H7 (cell line): ENCODE measurements at regions not wholly inside any gene's neighbourhood (a gene's known extent, or its start where the extent isn't known, plus 50 kb on each side); places are given as distances from the start of the nearest gene placed in this dataset.
"Not testable (repeated sequence)": the region's sequence is repeated elsewhere in the genome, so short reads cannot be mapped to it uniquely, and the experiment has no call there.

Source experiments
- DNase-seq: peaks from one replicate; pipeline ENCODE4 v3.0.0; 2012
- H3K27me3 ChIP-seq: 2 replicates; pipeline ENCODE4 v1.6.0; 2011; ENCODE audit warnings: mild to moderate bottlenecking, low read length; ENCODE audit not compliant: control insufficient read depth, insufficient read depth
- H3K36me3 ChIP-seq: replicated peaks from 2 replicates; pipeline ENCODE4 v1.5.1; 2011; ENCODE audit warnings: low read length; ENCODE audit not compliant: control insufficient read depth, insufficient read depth
- H3K4me3 ChIP-seq: 2 replicates; pipeline ENCODE4 v1.5.1; 2011; ENCODE audit warnings: low read depth, mild to moderate bottlenecking, control low read depth, low read length, moderate library complexity; ENCODE audit not compliant: insufficient read depth

- no peaks in the 10 kb centered on the region for H3K27me3 ChIP-seq
- DNase-seq, result no peak
- no peak overlapping the region for H3K4me3 ChIP-seq
- H3K36me3 ChIP-seq, result no peaks in the 10 kb centered on the region
These were observed 95.6 kb downstream of the RRAGB start for GRCh38 chrX:55813150-55813549.

GRCh38 chrX:55815546-55815945 lies 98.0 kb downstream of the RRAGB start:
- no peak overlapping the region for H3K4me3 ChIP-seq
- H3K36me3 ChIP-seq, result no peaks in the 10 kb centered on the region
- H3K27me3 ChIP-seq, result no peaks in the 10 kb centered on the region
- no peak for DNase-seq

GRCh38 chrX:55816023-55816422 lies 98.5 kb downstream of the RRAGB start:
- H3K36me3 ChIP-seq, result no peaks in the 10 kb centered on the region
- no peak overlapping the region for H3K4me3 ChIP-seq
- no peak for DNase-seq
- no peaks in the 10 kb centered on the region for H3K27me3 ChIP-seq

- H3K36me3 ChIP-seq, result no peaks in the 10 kb centered on the region
- H3K27me3 ChIP-seq, result no peaks in the 10 kb centered on the region
- no peak for DNase-seq
- H3K4me3 ChIP-seq, result no peak overlapping the region
These were observed 101.3 kb downstream of the RRAGB start for GRCh38 chrX:55818673-55819375.

GRCh38 chrX:55839485-55839884 lies 121.9 kb downstream of the RRAGB start:
- H3K4me3 ChIP-seq, result no peak overlapping the region
- no peaks in the 10 kb centered on the region for H3K27me3 ChIP-seq
- H3K36me3 ChIP-seq, result no peaks in the 10 kb centered on the region
- peak; percentile 10 for DNase-seq

DNA sequence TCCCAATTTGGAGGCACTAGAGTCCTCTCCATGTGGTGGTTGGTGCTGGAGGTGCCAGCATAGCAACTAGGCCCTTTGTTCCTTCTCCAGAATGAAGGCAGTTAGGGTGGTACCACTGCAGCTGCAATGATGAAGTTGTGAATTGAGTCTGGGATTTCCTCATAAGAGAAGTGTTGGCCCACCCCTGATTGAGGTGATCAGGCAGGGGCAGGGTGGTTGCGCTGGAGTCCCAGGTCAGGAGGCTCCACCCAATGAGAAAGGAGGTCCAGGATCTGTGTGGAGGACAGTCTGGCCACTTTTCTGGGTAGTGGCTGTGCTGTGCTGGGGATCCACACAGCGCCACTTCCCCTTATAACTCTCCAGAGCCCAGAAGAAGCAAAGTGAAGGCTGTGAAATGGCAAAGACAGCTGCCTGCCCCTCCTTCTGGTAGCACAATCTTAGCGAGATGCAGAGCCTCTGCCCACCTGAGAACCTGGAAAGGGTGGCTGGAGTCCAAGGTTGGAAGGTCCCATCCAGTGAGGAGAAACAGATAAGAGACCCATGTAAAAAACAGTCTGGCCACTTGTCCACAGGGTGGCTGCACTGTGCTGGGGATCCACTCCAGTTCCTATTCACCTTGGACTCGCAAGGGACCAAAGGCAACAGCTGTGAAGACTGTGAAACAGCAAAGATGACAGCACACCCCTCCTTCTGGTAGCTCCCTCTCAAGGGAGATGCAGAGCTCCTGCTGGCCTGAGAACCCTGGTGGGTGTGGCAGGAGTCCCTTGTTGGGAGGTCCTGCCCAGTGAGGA lies 124.6 kb downstream of the RRAGB start:
- Histone ChIP-seq H3K27me3 (no peaks in the 10 kb centered on the region), H3K36me3 (no peaks in the 10 kb centered on the region), H3K4me3 (no peak overlapping the region)
- DNase-seq, result no peak

GRCh38 chrX:55866779-55867178 lies 149.2 kb downstream of the RRAGB start:
- DNase-seq, H3K36me3 ChIP-seq, H3K4me3 ChIP-seq, H3K27me3 ChIP-seq: not testable (repeated sequence)

GRCh38 chrX:55867181-55867651 lies 149.7 kb downstream of the RRAGB start:
- DNase-seq, result no peak
- H3K4me3 ChIP-seq, result no peak overlapping the region

DNA sequence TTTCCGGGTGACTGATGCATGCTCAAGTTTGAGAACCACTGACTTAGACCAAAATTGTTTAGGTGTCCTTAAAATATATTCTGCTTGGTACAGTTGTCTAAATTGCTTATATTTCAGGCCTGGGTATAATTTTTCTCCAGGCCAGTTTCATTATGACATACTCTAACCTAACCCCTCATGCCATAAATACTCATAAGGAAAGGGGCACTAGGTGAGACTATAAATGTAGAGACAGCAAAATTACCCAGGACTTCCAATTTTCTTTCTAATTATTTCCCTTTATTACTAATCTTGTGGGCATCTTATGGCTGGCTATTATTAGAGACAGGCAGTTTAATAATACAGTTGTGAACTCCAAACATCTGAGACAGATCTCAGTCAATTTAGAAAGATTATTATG lies 150.2 kb downstream of the RRAGB start:
- DNase-seq, result no peak
- Histone ChIP-seq H3K4me3 (no peak overlapping the region), H3K36me3 (no peaks in the 10 kb centered on the region), H3K27me3 (no peaks in the 10 kb centered on the region)

More at GRCh38 chrX:55867181-55867651, 149.7 kb downstream of the RRAGB start:
- Histone ChIP-seq H3K36me3 (no peaks in the 10 kb centered on the region), H3K27me3 (no peaks in the 10 kb centered on the region)

DNA sequence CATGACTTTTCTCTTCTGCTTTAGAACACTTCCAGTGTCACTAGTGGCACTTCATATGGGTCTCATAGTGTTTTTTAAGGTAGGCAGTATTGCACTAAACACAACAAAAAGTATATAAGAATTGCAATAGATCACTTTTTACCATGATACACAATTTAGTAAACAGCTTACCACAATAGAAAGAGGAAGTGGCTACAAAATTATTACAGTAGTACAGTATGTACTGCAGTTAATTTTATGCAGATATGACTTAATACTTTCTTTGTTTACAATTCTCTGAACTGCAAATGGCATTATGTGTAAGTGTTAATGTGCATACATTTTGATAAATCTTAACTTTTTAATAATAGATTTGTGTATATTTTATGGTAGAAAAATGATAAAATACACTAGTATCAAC lies 157.3 kb downstream of the RRAGB start:
- no peak for DNase-seq
- H3K4me3 ChIP-seq, result no peak overlapping the region
- no peaks in the 10 kb centered on the region for H3K36me3 ChIP-seq
- H3K27me3 ChIP-seq, result no peaks in the 10 kb centered on the region

DNA sequence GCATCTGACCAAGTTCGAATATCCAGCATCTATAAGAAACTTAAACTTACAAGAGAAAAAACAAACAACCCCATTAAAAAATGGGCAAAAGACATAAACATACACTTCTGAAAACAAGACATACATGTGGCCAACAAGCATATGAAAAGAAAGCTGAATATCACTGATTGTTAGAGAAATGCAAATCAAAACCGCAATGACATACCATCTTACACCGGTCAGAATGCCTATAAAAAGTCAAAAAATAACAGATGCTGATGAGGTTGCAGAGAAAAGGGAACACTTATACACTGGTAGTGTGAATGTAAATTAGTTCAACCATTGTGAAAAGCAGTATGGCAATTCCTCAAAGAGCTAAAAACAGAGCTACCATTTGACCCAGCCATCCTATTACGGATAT lies 166.0 kb downstream of the RRAGB start:
- DNase-seq, H3K27me3 ChIP-seq, H3K36me3 ChIP-seq, H3K4me3 ChIP-seq: not testable (repeated sequence)

GRCh38 chrX:55907968-55908607 lies 190.5 kb downstream of the RRAGB start:
- peak; percentile 67 for DNase-seq
- Histone ChIP-seq H3K36me3 (no peaks in the 10 kb centered on the region), H3K27me3 (no peaks in the 10 kb centered on the region), H3K4me3 (peak overlapping the region; percentile 63)

DNA sequence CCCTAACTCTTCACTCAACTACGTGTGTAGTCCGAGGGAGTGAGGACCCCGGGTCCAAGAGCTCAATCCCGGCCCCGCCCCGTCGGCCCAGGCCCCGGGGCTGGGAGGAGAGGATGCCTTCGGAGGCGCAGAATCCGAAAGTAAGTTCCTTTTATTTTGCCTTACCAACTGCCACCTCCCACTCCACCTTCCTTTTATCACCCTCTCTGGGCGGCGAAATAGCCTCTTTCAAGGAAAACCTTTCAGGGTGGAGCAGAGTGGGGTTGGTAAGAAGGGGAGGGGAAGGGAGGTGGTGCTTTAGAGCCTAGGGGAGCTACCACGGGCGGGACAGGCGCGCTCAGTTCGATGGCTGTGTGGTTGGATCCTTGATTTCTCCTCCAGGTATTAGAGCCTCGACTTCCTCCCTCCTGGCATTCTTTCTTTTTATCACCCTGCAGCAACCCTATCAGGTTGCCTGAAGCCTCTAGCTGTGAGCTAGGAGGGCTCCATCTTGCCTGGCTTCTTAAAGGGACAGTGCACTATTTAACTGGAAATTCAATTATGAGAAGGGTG lies 191.2 kb downstream of the RRAGB start:
- H3K27me3 ChIP-seq, result no peaks in the 10 kb centered on the region
- peak overlapping the region; percentile 63 for H3K4me3 ChIP-seq
- no peaks in the 10 kb centered on the region for H3K36me3 ChIP-seq
- DNase-seq, result peak; percentile 44

- no peak overlapping the region for H3K4me3 ChIP-seq
- no peaks in the 10 kb centered on the region for H3K36me3 ChIP-seq
- no peaks in the 10 kb centered on the region for H3K27me3 ChIP-seq
- no peak for DNase-seq
These were observed 202.0 kb downstream of the RRAGB start for GRCh38 chrX:55919367-55920221.
